ENCODE measurements at regions not wholly inside any gene's neighbourhood (a gene's known extent, or its start where the extent isn't known, plus 50 kb on each side); places are given as distances from the start of the nearest gene placed in this dataset.

- ATAC-seq, result no peak
- BruUV-seq (replicated peaks), result no TSS peak
- Histone ChIP-seq H3K4me2 (ENCODE audit: low read length) (no peak overlapping the region), H4K20me1 (ENCODE audit: low read length) (no peaks in the 10 kb centered on the region), H3F3A (ENCODE audit: low read length, unreplicated experiment) (no peaks in the 10 kb centered on the region), H3K27me3 (ENCODE audit: low read length) (peaks cover 14% of the 10 kb centered on the region; the same call in 1 of the 2 replicates), H3K9me3 (ENCODE audit: low read length) (no peaks in the 10 kb centered on the region), H3K27ac (ENCODE audit: low read length) (no peak overlapping the region), H3K9me2 (replicated peaks; ENCODE audit: low read length) (no peaks in the 10 kb centered on the region), H3K9ac (ENCODE audit: low read length) (no peak overlapping the region), H3K36me3 (ENCODE audit: low read depth, low read length) (no peaks in the 10 kb centered on the region), H3K79me2 (ENCODE audit: low read length) (no peaks in the 10 kb centered on the region), H2AFZ (ENCODE audit: low read length) (no peak overlapping the region), H3K4me1 (ENCODE audit: insufficient read depth, low read length) (no peaks in the 10 kb centered on the region), H3K4me3 (ENCODE audit: low read length) (no peak overlapping the region)
- TF ChIP-seq EZH2 (IDR thresholded peaks at IDR 0.05; ENCODE audit: low read length, unreplicated experiment) (no peak), EZH2phosphoT487 (IDR thresholded peaks at IDR 0.05; ENCODE audit: borderline replicate concordance, low read length) (no peak)
- TF ChIP-seq, protein P1, sequence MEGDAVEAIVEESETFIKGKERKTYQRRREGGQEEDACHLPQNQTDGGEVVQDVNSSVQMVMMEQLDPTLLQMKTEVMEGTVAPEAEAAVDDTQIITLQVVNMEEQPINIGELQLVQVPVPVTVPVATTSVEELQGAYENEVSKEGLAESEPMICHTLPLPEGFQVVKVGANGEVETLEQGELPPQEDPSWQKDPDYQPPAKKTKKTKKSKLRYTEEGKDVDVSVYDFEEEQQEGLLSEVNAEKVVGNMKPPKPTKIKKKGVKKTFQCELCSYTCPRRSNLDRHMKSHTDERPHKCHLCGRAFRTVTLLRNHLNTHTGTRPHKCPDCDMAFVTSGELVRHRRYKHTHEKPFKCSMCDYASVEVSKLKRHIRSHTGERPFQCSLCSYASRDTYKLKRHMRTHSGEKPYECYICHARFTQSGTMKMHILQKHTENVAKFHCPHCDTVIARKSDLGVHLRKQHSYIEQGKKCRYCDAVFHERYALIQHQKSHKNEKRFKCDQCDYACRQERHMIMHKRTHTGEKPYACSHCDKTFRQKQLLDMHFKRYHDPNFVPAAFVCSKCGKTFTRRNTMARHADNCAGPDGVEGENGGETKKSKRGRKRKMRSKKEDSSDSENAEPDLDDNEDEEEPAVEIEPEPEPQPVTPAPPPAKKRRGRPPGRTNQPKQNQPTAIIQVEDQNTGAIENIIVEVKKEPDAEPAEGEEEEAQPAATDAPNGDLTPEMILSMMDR (conservative IDR thresholded peaks at IDR 0.05; ENCODE audit: low read depth, low read length), result no peak
- ChIA-PET CTCF (no interaction called here), POLR2A (ENCODE audit: unreplicated experiment) (no interaction called here)
- intact Hi-C loops (cut with micrococcal nuclease), result no loop called here
- no peak for DNase-seq
Observed at GRCh38 chr13:22137361-22138050, 466.6 kb downstream of the FGF9 start.

- H3K4me2 ChIP-seq (ENCODE audit: low read length), result no peak overlapping the region
- DNase-seq, result no peak
- no peaks in the 10 kb centered on the region for H3K9me2 ChIP-seq (replicated peaks; ENCODE audit: low read length)
- H3K4me3 ChIP-seq (ENCODE audit: low read length), result no peak overlapping the region
- H3K27me3 ChIP-seq (ENCODE audit: low read length), result peaks cover 9% of the 10 kb centered on the region; the same call in 1 of the 2 replicates
- ChIA-PET CTCF (no interaction called here), POLR2A (ENCODE audit: unreplicated experiment) (no interaction called here)
- no peaks in the 10 kb centered on the region for H3K4me1 ChIP-seq (ENCODE audit: insufficient read depth, low read length)
- TF ChIP-seq, protein P1 (conservative IDR thresholded peaks at IDR 0.05; ENCODE audit: low read depth, low read length), result no peak
- TF ChIP-seq EZH2phosphoT487 (IDR thresholded peaks at IDR 0.05; ENCODE audit: borderline replicate concordance, low read length) (no peak), EZH2 (IDR thresholded peaks at IDR 0.05; ENCODE audit: low read length, unreplicated experiment) (no peak)
- no peaks in the 10 kb centered on the region for H3K79me2 ChIP-seq (ENCODE audit: low read length)
- no TSS peak for BruUV-seq (replicated peaks)
- no peaks in the 10 kb centered on the region for H3K9me3 ChIP-seq (ENCODE audit: low read length)
- no peak overlapping the region for H3K9ac ChIP-seq (ENCODE audit: low read length)
- no peaks in the 10 kb centered on the region for H4K20me1 ChIP-seq (ENCODE audit: low read length)
- ATAC-seq, result no peak
- H3F3A ChIP-seq (ENCODE audit: low read length, unreplicated experiment), result no peaks in the 10 kb centered on the region
- intact Hi-C loops (cut with micrococcal nuclease), result no loop called here
- no peak overlapping the region for H2AFZ ChIP-seq (ENCODE audit: low read length)
- no peak overlapping the region for H3K27ac ChIP-seq (ENCODE audit: low read length)
- no peaks in the 10 kb centered on the region for H3K36me3 ChIP-seq (ENCODE audit: low read depth, low read length)
Observed at GRCh38 chr13:22138947-22139346, 468.1 kb downstream of the FGF9 start.

DNA sequence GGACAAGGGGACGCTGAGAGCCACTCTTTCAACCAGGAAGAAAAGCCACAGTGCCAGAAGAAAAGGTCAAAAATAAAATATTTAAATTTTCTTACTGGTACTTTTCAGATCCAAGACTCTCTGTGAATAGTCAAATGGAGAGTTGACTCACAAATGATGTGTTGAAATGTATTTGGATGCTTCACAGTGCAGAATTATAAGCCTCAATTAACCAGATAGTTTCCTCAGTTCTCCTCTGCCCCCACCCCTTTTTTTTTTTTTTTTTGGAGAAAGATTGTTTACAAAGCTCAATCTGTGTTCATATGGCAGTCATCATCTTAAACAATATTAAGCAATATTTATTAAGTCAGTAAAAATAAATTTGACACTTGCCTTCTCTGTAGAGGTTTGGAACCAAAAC lies 470.8 kb downstream of the FGF9 start:
- Histone ChIP-seq H3F3A (ENCODE audit: low read length, unreplicated experiment) (no peaks in the 10 kb centered on the region), H3K4me3 (ENCODE audit: low read length) (no peak overlapping the region), H3K9me3 (ENCODE audit: low read length) (no peaks in the 10 kb centered on the region), H2AFZ (ENCODE audit: low read length) (no peak overlapping the region), H3K27me3 (ENCODE audit: low read length) (no peaks in the 10 kb centered on the region), H3K27ac (ENCODE audit: low read length) (no peak overlapping the region), H3K79me2 (ENCODE audit: low read length) (no peaks in the 10 kb centered on the region), H3K9me2 (replicated peaks; ENCODE audit: low read length) (no peaks in the 10 kb centered on the region), H3K9ac (ENCODE audit: low read length) (no peak overlapping the region), H3K4me2 (ENCODE audit: low read length) (no peak overlapping the region), H3K4me1 (ENCODE audit: insufficient read depth, low read length) (no peaks in the 10 kb centered on the region), H4K20me1 (ENCODE audit: low read length) (no peaks in the 10 kb centered on the region), H3K36me3 (ENCODE audit: low read depth, low read length) (no peaks in the 10 kb centered on the region)
- intact Hi-C loops (cut with micrococcal nuclease), result no loop called here
- ATAC-seq (no peak), DNase-seq (no peak)
- ChIA-PET POLR2A (ENCODE audit: unreplicated experiment) (no interaction called here), CTCF (no interaction called here)
- TF ChIP-seq, protein P1 (conservative IDR thresholded peaks at IDR 0.05; ENCODE audit: low read depth, low read length), result no peak
- TF ChIP-seq EZH2 (IDR thresholded peaks at IDR 0.05; ENCODE audit: low read length, unreplicated experiment), result no peak
- TF ChIP-seq EZH2phosphoT487 (IDR thresholded peaks at IDR 0.05; ENCODE audit: borderline replicate concordance, low read length), result no peak
- no TSS peak for BruUV-seq (replicated peaks)
